ENCODE measurements at regions not wholly inside any gene's neighbourhood (a gene's known extent, or its start where the extent isn't known, plus 50 kb on each side); places are given as distances from the start of the nearest gene placed in this dataset.

DNA sequence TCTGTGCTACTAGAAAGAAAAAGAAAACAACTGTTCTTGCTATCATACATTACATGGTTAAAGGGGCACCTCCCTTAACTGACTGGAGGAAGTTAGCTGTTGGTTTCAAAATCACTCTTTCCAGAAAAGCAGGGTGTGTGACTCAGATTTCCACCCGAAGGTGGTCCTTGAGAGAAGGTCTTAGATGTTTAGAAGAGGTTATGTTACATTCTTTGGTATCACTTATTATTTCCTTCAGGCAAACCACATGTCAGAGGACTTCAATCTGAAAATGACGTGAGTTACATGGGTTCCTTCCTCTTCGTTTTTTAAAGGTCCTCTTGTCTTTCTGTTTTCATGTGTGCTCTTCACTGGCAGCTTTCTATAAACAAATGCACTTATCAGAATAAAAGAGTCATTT is 307.9 kb upstream of the CBLB start:
- DNase-seq (ENCODE audit: low read depth): no peak
- TF ChIP-seq, protein P1, sequence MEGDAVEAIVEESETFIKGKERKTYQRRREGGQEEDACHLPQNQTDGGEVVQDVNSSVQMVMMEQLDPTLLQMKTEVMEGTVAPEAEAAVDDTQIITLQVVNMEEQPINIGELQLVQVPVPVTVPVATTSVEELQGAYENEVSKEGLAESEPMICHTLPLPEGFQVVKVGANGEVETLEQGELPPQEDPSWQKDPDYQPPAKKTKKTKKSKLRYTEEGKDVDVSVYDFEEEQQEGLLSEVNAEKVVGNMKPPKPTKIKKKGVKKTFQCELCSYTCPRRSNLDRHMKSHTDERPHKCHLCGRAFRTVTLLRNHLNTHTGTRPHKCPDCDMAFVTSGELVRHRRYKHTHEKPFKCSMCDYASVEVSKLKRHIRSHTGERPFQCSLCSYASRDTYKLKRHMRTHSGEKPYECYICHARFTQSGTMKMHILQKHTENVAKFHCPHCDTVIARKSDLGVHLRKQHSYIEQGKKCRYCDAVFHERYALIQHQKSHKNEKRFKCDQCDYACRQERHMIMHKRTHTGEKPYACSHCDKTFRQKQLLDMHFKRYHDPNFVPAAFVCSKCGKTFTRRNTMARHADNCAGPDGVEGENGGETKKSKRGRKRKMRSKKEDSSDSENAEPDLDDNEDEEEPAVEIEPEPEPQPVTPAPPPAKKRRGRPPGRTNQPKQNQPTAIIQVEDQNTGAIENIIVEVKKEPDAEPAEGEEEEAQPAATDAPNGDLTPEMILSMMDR (IDR thresholded peaks at IDR 0.05; ENCODE audit: low read depth, low read length, missing control alignments): no peak
- in situ Hi-C loops (cut with HindIII; ENCODE audit: low sequenced_read_pairs): no loop called here
- no peak overlapping the region for H3K4me3 ChIP-seq (ENCODE audit: low read depth, low read length)

DNA sequence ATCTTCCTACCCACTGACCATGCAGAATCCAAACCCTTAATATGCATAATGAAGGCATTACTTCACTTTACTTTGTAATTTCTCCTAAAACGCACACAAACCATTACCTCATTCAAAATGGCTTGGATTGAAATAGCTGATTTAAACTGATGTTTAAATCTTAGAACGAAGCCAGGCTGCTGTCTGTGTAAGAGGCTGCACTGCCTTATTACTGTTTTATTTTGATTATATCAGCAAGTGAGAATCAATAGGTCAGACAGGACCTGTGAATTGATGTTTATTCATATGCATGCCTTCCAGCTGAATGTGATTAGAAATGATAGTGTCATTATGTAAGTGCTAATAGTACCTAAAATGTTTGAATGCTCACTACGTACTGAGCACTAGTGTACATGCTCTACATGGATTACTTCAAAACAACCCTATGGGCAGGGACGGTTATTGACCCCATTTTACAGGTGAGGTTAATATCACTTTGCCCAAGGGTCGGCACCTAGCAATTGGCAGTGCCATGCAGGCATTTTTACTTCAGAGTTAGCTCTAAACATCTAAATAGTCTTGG is 314.2 kb upstream of the CBLB start:
- in situ Hi-C loops (cut with HindIII; ENCODE audit: low sequenced_read_pairs): no loop called here
- no peak overlapping the region for H3K4me3 ChIP-seq (ENCODE audit: low read depth, low read length)
- TF ChIP-seq, protein P1 (IDR thresholded peaks at IDR 0.05; ENCODE audit: low read depth, low read length, missing control alignments): no peak
- no peak for DNase-seq (ENCODE audit: low read depth)

DNA sequence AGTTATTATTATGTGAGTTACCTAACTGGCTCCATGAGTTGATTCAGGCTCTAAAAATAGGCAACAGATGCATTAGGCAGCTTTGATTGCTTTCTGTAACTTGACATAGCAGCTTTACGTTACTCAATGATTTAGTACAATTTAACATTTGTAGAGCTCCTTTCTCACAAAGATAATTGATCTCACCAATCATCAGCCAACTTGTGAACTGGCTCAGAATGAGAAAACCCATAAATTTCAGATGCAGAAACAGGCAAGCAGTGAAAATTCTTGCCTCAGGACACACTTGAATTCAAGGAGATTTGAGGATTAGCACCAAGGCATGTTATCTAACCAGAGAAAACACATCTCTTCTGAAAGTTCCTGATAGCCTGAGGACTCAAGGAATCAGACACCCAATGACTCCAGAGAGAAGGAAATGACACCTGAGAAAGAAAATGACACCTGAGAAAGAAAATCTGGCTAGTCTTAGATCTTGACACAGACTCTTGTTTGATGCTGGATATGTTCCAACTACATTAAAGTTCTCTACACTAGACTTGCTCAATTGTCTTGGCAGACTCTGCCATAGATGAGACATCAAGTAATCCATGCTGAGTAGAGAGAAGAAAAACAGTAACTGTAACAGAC is 315.1 kb upstream of the CBLB start:
- in situ Hi-C loops (cut with HindIII; ENCODE audit: low sequenced_read_pairs): no loop called here

DNA sequence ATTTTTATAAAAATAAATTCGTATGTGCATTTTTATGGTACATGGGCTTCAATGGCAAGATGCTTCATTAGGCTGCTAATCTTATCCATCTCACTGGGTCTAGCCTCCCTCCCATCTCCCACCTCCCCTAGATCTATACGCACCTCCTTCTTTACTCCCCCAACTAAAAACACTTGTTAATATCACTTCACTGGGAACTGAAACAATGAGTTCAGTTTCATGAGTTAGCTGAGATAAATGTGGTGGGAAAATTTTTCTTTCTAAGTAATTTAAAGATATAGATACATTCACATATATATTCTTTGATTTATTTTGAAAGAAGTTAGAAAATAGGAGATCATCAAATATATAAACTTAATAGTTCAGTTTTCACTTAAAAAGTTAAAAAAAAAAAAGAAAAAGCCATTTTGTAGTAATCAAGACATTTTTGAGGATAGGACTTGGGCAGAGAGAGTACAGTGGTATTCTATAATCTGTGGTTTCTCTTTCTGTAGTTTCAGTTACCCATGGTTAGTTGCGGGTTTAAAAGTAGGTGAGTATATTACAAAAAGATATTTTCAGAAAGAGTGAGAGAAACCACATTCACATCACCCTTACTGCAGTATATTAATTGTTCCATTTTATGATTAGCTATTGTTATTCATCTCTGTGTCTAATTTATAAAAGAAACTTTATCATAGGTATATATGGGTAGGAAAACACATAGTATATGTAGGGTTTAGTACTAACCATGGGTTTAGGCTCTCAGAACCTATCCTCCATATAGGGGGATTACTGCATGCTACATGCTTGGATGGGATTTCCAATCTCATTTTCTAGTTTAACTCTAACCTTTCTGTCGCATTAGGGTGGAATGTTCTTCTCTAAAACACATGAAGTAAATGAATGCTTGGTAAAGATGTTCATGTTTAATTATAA is 316.0 kb upstream of the CBLB start:
- TF ChIP-seq, protein P1 (IDR thresholded peaks at IDR 0.05; ENCODE audit: low read depth, low read length, missing control alignments): no peak
- no peak for DNase-seq (ENCODE audit: low read depth)

More for the DNA sequence above, 315.1 kb upstream of the CBLB start:
- TF ChIP-seq, protein P1 (IDR thresholded peaks at IDR 0.05; ENCODE audit: low read depth, low read length, missing control alignments): no peak
- peak; percentile 57 for DNase-seq (ENCODE audit: low read depth)
- no peak overlapping the region for H3K4me3 ChIP-seq (ENCODE audit: low read depth, low read length)

DNA sequence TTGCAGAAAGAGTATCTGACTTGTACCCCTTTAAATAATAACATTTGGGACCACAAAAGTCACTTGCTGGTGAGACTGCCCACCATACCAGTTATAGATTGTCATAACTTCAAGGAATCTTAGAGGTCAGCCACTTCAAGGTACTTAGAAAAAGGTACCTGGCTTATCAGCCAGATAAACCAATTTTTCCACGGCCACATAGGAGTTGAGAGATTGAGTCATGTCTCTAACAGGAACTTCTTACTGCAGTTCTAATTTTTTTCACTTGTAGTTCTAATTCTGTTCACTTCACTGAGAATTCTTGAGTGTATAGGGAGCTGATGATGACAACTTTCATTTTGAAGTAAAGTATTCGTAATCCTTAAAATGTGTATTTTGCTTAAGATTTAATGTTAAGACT is 317.1 kb upstream of the CBLB start:
- DNase-seq (ENCODE audit: low read depth): no peak
- in situ Hi-C loops (cut with HindIII; ENCODE audit: low sequenced_read_pairs): no loop called here
- H3K4me3 ChIP-seq (ENCODE audit: low read depth, low read length): no peak overlapping the region
- TF ChIP-seq, protein P1 (IDR thresholded peaks at IDR 0.05; ENCODE audit: low read depth, low read length, missing control alignments): no peak

More for the DNA sequence above, 316.0 kb upstream of the CBLB start:
- no peak overlapping the region for H3K4me3 ChIP-seq (ENCODE audit: low read depth, low read length)
- in situ Hi-C loops (cut with HindIII; ENCODE audit: low sequenced_read_pairs): no loop called here

DNA sequence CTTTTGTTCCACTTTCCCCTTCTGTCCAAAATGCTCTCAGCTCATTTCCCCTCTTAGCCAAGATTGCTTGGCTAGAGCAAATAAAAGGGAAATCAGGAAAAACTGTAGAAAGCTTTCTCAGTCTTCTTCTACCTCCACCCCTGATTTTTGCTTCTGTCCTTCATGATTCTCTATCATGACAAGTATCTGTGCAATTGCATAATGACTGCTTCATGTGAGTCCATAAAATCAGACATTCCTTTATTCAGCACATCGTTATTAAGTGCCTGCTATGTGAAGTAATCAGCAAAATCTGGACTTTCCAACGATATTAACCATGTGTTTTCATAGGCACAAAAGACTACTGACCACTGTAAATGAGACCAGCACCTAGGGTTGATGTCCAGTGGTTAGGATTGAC is 321.5 kb upstream of the CBLB start:
- DNase-seq (ENCODE audit: low read depth): no peak
- TF ChIP-seq, protein P1 (IDR thresholded peaks at IDR 0.05; ENCODE audit: low read depth, low read length, missing control alignments): no peak
- in situ Hi-C loops (cut with HindIII; ENCODE audit: low sequenced_read_pairs): no loop called here
- no peak overlapping the region for H3K4me3 ChIP-seq (ENCODE audit: low read depth, low read length)

Data from astrocyte of the cerebellum (primary cell).